C4-2B (cell line): ENCODE measurements at regions not wholly inside any gene's neighbourhood (a gene's known extent, or its start where the extent isn't known, plus 50 kb on each side); places are given as distances from the start of the nearest gene placed in this dataset.

ENCODE experiments used
- ZFX ChIP-seq: fragments of 450-650 bp; IDR thresholded peaks from 2 replicates; pipeline ENCODE4 v1.6.1; 2017
- TF ChIP-seq, protein P1 (sequence below): fragments of 450-650 bp; conservative IDR thresholded peaks from 2 replicates; pipeline ENCODE4 v1.5.1; 2017; ENCODE audit warnings: mild to moderate bottlenecking

DNA sequence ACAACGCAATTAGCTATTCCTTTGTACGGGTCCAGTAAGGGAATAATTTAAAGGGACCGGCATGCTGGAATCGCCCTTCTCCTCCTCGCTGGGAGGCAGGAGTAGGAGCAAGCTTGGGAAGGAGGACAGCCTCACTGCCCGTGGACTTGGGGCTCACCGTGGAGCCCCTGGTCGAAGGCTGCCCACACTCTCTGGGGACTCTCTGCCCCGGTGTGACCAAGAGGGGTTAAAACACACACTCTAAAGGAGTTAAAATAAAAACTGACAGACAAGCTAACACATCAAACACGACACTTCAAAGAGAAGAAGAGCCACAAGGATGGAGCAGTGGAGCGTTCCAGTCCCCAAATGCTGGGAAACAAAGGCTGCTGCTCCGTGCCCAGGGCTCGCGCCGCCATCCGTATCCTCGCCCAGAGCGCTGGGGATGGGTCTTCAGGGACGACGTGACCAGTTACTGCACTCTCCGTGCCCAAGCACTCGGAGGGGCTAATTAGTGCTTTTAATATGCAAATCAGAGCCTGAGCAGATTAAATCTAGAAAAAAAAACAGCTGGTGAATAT, 123.3 kb downstream of the PAPOLA start:
- TF ChIP-seq, protein P1, sequence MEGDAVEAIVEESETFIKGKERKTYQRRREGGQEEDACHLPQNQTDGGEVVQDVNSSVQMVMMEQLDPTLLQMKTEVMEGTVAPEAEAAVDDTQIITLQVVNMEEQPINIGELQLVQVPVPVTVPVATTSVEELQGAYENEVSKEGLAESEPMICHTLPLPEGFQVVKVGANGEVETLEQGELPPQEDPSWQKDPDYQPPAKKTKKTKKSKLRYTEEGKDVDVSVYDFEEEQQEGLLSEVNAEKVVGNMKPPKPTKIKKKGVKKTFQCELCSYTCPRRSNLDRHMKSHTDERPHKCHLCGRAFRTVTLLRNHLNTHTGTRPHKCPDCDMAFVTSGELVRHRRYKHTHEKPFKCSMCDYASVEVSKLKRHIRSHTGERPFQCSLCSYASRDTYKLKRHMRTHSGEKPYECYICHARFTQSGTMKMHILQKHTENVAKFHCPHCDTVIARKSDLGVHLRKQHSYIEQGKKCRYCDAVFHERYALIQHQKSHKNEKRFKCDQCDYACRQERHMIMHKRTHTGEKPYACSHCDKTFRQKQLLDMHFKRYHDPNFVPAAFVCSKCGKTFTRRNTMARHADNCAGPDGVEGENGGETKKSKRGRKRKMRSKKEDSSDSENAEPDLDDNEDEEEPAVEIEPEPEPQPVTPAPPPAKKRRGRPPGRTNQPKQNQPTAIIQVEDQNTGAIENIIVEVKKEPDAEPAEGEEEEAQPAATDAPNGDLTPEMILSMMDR, result no peak
- TF ChIP-seq ZFX, result no peak
